Panc1 (cell line): ENCODE measurements at regions not wholly inside any gene's neighbourhood (a gene's known extent, or its start where the extent isn't known, plus 50 kb on each side); places are given as distances from the start of the nearest gene placed in this dataset.
"Not testable (repeated sequence)": the region's sequence is repeated elsewhere in the genome, so short reads cannot be mapped to it uniquely, and the experiment has no call there.

Source experiments
- ATAC-seq: fragments of 200-7000 bp; cut with Tn5 transposase; 2 replicates; pipeline ENCODE4 v1.9.1; 2020; ENCODE audit warnings: mild to moderate bottlenecking, moderate library complexity
- BruUV-seq: library from RNA; stranded (reverse); fragments of 400-500 nt; replicated peaks from 2 replicates; lab custom pipeline; 2021; lab: Mats Ljungman, UMichigan
- CTCF ChIA-PET: fragments of 300-600 bp; sonication (Branson Sonifier 250); formaldehyde crosslinking; loops from one replicate; lab custom pipeline; 2022; ENCODE audit warnings: antibody characterized with exemption; lab: Charles Lee
- POLR2A ChIA-PET: fragments of 300-600 bp; sonication (Branson Sonifier 250); formaldehyde crosslinking; loops from one replicate; lab custom pipeline; 2022; ENCODE audit warnings: antibody characterized with exemption; lab: Charles Lee
- DNase-seq: peaks from one replicate; pipeline ENCODE4 v3.0.0-alpha.2; 2010; ENCODE audit warnings: low read depth, low spot score
- H3K27ac ChIP-seq: 2 replicates; pipeline ENCODE4 v1.5.1; 2011; ENCODE audit warnings: mild to moderate bottlenecking, low read length, inconsistent platforms
- H3K27me3 ChIP-seq: fragments of 200-500 bp; sonication (Bioruptor generic); 2 replicates; pipeline ENCODE4 v1.6.0; 2014; ENCODE audit warnings: low read length, inconsistent platforms; ENCODE audit not compliant: control insufficient read depth, insufficient read depth
- H3K36me3 ChIP-seq: fragments of 200-500 bp; sonication (Bioruptor generic); 2 replicates; pipeline ENCODE4 v1.5.1; 2014; ENCODE audit warnings: inconsistent platforms, mild to moderate bottlenecking, low read length, moderate library complexity; ENCODE audit not compliant: control insufficient read depth, insufficient read depth
- H3K4me1 ChIP-seq: 2 replicates; pipeline ENCODE4 v1.5.1; 2011; ENCODE audit warnings: inconsistent platforms, mild to moderate bottlenecking, low read length, moderate library complexity; ENCODE audit not compliant: control insufficient read depth, insufficient read depth
- H3K4me3 ChIP-seq, 2 experiments: 2 replicates each; pipeline ENCODE4 v1.5.1; 2011 to 2012; ENCODE audit warnings: low read depth in 2 of 2, low read length in 2 of 2, mild to moderate bottlenecking in 2 of 2, inconsistent platforms in 1 of 2, moderate library complexity in 1 of 2
- H3K9me3 ChIP-seq: fragments of 200-500 bp; sonication (Bioruptor generic); 2 replicates; pipeline ENCODE4 v1.5.1; 2014; ENCODE audit warnings: low read depth, mild to moderate bottlenecking, inconsistent platforms, low read length, moderate library complexity; ENCODE audit not compliant: control insufficient read depth, insufficient read depth
- POLR2AphosphoS5 ChIP-seq: IDR thresholded peaks from 2 replicates; pipeline ENCODE4 v1.6.1; 2012; ENCODE audit warnings: mild to moderate bottlenecking, low read depth, low read length, moderate library complexity
- SIN3A ChIP-seq: IDR thresholded peaks from 2 replicates; pipeline ENCODE4 v1.6.1; 2012; ENCODE audit warnings: low read depth, mild to moderate bottlenecking, low read length, moderate library complexity, borderline replicate concordance; ENCODE audit not compliant: insufficient read depth
- TCF7L2 ChIP-seq: IDR thresholded peaks from 2 replicates; pipeline ENCODE4 v1.6.1; 2011; ENCODE audit warnings: mild to moderate bottlenecking, low read depth, low read length, inconsistent platforms
- in situ Hi-C: cut with HindIII; loops from 2 replicates; pipeline ENCODE4 v1.10.0; 2016; ENCODE audit warnings: low sequenced_read_pairs, low pct_unique_long_range_greater_than_20kb
- intact Hi-C: fragments of 100-400 bp; cut with micrococcal nuclease; formaldehyde crosslinking; loops from one replicate; pipeline ENCODE4 v1.10.0; 2022; ENCODE audit not compliant: unreplicated experiment
- TF ChIP-seq, protein P1 (sequence below), 2 experiments: IDR thresholded peaks; 2 replicates each; pipeline ENCODE4 v1.6.1; 2011 to 2012; ENCODE audit warnings: low read depth in 2 of 2, control low read depth in 1 of 2, low read length in 1 of 2, mild to moderate bottlenecking in 1 of 2, moderate library complexity in 1 of 2; ENCODE audit not compliant: insufficient read depth in 1 of 2
- TF ChIP-seq, protein P2 (sequence below): fragments of 450-650 bp; IDR thresholded peaks from 2 replicates; pipeline ENCODE4 v1.5.1; 2017; ENCODE audit warnings: mild to moderate bottlenecking

DNA sequence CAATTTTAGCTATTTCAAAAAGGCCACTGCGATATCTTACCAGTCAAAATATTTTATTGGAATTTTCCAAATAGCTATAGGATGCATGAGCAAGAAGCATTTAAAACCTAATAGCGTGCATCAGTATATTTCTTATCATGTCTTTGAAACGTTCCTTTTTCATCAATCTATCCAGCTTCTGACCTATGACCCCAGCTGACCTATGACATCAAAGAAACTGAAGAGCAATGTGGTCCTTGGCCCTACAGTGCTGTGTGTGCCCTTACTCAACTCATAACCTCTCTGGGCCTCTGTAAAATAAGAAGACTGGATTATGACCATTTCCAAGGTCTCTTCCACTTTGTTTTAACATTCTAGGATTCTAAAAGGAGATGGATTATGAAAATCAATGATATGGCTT lies 118.2 kb downstream of the ZNF22 start:
- intact Hi-C loops: no loop called here
- no peak for DNase-seq
- no peak overlapping the region for H3K27ac ChIP-seq
- no peaks in the 10 kb centered on the region for H3K36me3 ChIP-seq
- CTCF ChIA-PET: no interaction called here
- in situ Hi-C loops: no loop called here
- no peaks in the 10 kb centered on the region for H3K4me1 ChIP-seq
- TF ChIP-seq POLR2AphosphoS5 (no peak), TCF7L2 (no peak), SIN3A (no peak)
- TF ChIP-seq, protein P1, sequence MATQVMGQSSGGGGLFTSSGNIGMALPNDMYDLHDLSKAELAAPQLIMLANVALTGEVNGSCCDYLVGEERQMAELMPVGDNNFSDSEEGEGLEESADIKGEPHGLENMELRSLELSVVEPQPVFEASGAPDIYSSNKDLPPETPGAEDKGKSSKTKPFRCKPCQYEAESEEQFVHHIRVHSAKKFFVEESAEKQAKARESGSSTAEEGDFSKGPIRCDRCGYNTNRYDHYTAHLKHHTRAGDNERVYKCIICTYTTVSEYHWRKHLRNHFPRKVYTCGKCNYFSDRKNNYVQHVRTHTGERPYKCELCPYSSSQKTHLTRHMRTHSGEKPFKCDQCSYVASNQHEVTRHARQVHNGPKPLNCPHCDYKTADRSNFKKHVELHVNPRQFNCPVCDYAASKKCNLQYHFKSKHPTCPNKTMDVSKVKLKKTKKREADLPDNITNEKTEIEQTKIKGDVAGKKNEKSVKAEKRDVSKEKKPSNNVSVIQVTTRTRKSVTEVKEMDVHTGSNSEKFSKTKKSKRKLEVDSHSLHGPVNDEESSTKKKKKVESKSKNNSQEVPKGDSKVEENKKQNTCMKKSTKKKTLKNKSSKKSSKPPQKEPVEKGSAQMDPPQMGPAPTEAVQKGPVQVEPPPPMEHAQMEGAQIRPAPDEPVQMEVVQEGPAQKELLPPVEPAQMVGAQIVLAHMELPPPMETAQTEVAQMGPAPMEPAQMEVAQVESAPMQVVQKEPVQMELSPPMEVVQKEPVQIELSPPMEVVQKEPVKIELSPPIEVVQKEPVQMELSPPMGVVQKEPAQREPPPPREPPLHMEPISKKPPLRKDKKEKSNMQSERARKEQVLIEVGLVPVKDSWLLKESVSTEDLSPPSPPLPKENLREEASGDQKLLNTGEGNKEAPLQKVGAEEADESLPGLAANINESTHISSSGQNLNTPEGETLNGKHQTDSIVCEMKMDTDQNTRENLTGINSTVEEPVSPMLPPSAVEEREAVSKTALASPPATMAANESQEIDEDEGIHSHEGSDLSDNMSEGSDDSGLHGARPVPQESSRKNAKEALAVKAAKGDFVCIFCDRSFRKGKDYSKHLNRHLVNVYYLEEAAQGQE (IDR thresholded peaks at IDR 0.05; ENCODE audit: insufficient read depth in 1 of 2, low read depth in 2 of 2, low read length in 1 of 2): no peak
- TF ChIP-seq, protein P2, sequence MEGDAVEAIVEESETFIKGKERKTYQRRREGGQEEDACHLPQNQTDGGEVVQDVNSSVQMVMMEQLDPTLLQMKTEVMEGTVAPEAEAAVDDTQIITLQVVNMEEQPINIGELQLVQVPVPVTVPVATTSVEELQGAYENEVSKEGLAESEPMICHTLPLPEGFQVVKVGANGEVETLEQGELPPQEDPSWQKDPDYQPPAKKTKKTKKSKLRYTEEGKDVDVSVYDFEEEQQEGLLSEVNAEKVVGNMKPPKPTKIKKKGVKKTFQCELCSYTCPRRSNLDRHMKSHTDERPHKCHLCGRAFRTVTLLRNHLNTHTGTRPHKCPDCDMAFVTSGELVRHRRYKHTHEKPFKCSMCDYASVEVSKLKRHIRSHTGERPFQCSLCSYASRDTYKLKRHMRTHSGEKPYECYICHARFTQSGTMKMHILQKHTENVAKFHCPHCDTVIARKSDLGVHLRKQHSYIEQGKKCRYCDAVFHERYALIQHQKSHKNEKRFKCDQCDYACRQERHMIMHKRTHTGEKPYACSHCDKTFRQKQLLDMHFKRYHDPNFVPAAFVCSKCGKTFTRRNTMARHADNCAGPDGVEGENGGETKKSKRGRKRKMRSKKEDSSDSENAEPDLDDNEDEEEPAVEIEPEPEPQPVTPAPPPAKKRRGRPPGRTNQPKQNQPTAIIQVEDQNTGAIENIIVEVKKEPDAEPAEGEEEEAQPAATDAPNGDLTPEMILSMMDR: no peak
- no peak for ATAC-seq
- peaks cover 7% of the 10 kb centered on the region for H3K27me3 ChIP-seq
- no peaks in the 10 kb centered on the region for H3K9me3 ChIP-seq
- no TSS peak for BruUV-seq
- no peak overlapping the region for H3K4me3 ChIP-seq
- POLR2A ChIA-PET: no interaction called here

DNA sequence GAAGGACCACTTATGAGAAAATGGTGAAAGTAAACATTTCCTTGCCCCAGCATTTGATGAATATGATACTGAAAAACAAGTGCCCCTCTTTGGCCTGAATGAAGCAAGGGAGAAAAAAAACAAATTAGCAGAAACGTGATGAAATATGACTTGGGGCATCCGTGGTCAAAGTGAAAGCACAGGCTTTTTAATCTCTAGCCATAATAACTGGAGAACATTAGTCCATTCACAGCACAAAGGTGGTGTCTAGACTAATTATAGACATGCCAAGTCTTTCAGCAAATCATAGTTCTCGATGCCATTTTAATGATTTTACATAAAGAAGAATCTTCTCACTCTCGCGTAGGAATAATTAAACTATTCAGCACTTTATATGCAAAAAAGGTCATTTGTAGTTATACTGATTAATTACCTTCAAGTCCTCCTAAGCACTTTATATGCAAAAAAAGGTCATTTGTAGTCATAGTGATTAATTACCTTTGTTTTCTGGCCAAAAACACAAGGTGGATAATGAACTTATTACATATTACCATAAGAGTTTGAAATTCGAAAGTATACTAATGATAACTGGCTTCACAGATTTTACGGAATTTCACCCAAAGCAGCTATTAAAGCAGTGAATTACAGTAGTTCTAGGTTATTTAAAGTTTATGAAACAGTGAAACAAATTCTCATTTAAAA lies 121.6 kb downstream of the ZNF22 start:
- DNase-seq, H3K27ac ChIP-seq, POLR2A ChIA-PET, intact Hi-C loops, CTCF ChIA-PET, in situ Hi-C loops, H3K27me3 ChIP-seq, H3K4me3 ChIP-seq, H3K9me3 ChIP-seq, ATAC-seq, BruUV-seq, H3K36me3 ChIP-seq, H3K4me1 ChIP-seq: not testable (repeated sequence)

DNA sequence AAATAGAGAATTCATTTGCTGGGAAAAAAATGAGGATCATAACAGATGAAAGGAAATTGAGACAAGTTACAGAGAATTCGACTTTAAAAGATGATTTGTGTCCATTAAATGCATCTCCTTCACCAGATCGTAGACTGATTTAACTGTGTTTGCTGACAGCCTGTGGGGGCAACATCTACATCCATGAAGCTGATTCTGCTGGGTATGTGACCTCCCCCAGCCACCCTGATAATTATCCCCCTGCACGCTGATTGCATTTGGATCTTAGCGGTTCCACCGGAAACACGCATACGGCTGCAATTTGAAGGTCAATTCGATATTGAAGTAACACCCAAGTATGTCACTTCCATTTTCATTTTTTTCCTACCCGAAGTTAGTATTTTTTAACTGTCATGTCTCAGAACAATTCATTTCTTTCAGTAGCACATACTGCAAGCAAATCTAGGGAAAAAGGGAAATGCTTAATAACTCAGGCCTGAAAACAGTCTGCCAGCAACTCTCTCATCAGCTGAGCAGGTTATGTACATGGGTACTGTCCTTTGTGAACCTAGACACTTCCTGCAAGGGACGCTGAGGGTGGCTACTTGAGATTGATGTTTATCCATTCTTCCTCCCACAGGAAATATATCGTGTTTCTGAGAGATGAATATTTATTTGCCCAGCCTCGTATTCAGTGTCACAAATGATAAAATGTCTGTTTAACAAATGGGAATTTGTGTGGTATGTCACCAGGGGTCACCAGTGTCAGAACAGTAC lies 134.9 kb downstream of the ZNF22 start:
- no peak for DNase-seq
- in situ Hi-C loops: no loop called here

More for the DNA sequence above, 134.9 kb downstream of the ZNF22 start:
- Histone ChIP-seq H3K4me1 (no peaks in the 10 kb centered on the region), H3K9me3 (no peaks in the 10 kb centered on the region), H3K4me3 (no peak overlapping the region), H3K27me3 (peaks cover 4% of the 10 kb centered on the region; the same call in 1 of the 2 replicates), H3K36me3 (no peaks in the 10 kb centered on the region), H3K27ac (no peak overlapping the region)
- no TSS peak for BruUV-seq
- intact Hi-C loops: no loop called here
- no peak for ATAC-seq
- POLR2A ChIA-PET: no interaction called here
- no peak for TF ChIP-seq TCF7L2
- CTCF ChIA-PET: no interaction called here
